K562 (cell line): ENCODE measurements at regions not wholly inside any gene's neighbourhood (a gene's known extent, or its start where the extent isn't known, plus 50 kb on each side); places are given as distances from the start of the nearest gene placed in this dataset.

Experiments
- ASH1L ChIP-seq: fragments of 450-650 bp; IDR thresholded peaks from 2 replicates; pipeline ENCODE4 v1.6.1; 2018; ENCODE audit warnings: borderline replicate concordance, mild to moderate bottlenecking, low read depth; ENCODE audit not compliant: partially characterized antibody
- CBFA2T2 ChIP-seq: fragments of 450-650 bp; conservative IDR thresholded peaks from 2 replicates; pipeline ENCODE4 v1.6.1; 2017; ENCODE audit warnings: mild to moderate bottlenecking
- CREM ChIP-seq: IDR thresholded peaks from 2 replicates; pipeline ENCODE4 v1.6.1; 2014; ENCODE audit warnings: antibody characterized with exemption, low read depth
- EP400 ChIP-seq: fragments of 450-650 bp; IDR thresholded peaks from 2 replicates; pipeline ENCODE4 v1.6.1; 2017; ENCODE audit warnings: antibody characterized with exemption, mild to moderate bottlenecking, moderate library complexity
- KLF13 ChIP-seq: fragments of 450-650 bp; IDR thresholded peaks from 2 replicates; pipeline ENCODE4 v1.6.1; 2016; ENCODE audit warnings: missing genetic modification characterization, low read depth, mild to moderate bottlenecking, missing compliant biosample characterization, moderate library complexity, borderline replicate concordance
- PHB ChIP-seq: fragments of 250-450 bp; sonication (Bioruptor Pico); IDR thresholded peaks from 2 replicates; pipeline ENCODE4 v1.5.0; 2021
- PYGO2 ChIP-seq: fragments of 450-650 bp; IDR thresholded peaks from 2 replicates; pipeline ENCODE4 v1.6.1; 2016; ENCODE audit warnings: mild to moderate bottlenecking, missing genetic modification characterization, moderate library complexity, missing compliant biosample characterization
- SMARCA4 ChIP-seq: fragments of 450-650 bp; IDR thresholded peaks from 2 replicates; pipeline ENCODE4 v1.6.1; 2016
- SMARCB1 ChIP-seq: IDR thresholded peaks from 2 replicates; pipeline ENCODE4 v1.6.1; 2011; ENCODE audit warnings: improper control_type of control experiment, low read depth; ENCODE audit not compliant: insufficient read length
- SPI1 ChIP-seq: IDR thresholded peaks from 2 replicates; pipeline ENCODE4 v1.6.1; 2011; ENCODE audit warnings: low read depth, low read length, control low read depth, borderline replicate concordance
- SREBF2 ChIP-seq: sonication (generic); formaldehyde crosslinking; IDR thresholded peaks from 2 replicates; pipeline ENCODE4 v1.4.0; 2020; ENCODE audit warnings: mild to moderate bottlenecking, missing genetic modification reagents
- TRIM24 ChIP-seq, 2 experiments: fragments of 450-650 bp; IDR thresholded peaks; 2 replicates each; pipeline ENCODE4 v1.6.1; 2016
- U2AF1 ChIP-seq: fragments of 200-400 bp; formaldehyde crosslinking; optimal IDR thresholded peaks from 2 replicates; pipeline ENCODE3; 2017; ENCODE audit warnings: mild to moderate bottlenecking, low read depth, low read length, moderate library complexity
- WHSC1 ChIP-seq: IDR thresholded peaks from one replicate; pipeline ENCODE4 v1.6.1; 2012; ENCODE audit warnings: low read length, control low read depth, inconsistent platforms
- ZBTB17 ChIP-seq: fragments of 450-650 bp; formaldehyde crosslinking; IDR thresholded peaks from 2 replicates; pipeline ENCODE4 v1.4.0; 2020; ENCODE audit warnings: mild to moderate bottlenecking
- ZEB2 ChIP-seq: fragments of 450-650 bp; IDR thresholded peaks from 2 replicates; pipeline ENCODE4 v1.6.1; 2016
- ZMIZ1 ChIP-seq, 2 experiments: fragments of 150-350 bp in 1 of 2; IDR thresholded peaks; 2 replicates each; pipeline ENCODE4 v1.6.1; 2012 to 2016; ENCODE audit warnings: low read depth in 2 of 2, low read length in 2 of 2, mild to moderate bottlenecking in 1 of 2, moderate library complexity in 1 of 2
- ZNF23 ChIP-seq: fragments of 250-450 bp; sonication (Bioruptor Pico); IDR thresholded peaks from 2 replicates; pipeline ENCODE4 v1.4.0; 2020; ENCODE audit warnings: mild to moderate bottlenecking
- ZNF354B ChIP-seq: fragments of 250-450 bp; sonication (Bioruptor Pico); IDR thresholded peaks from 2 replicates; pipeline ENCODE4 v1.4.0; 2020
- ZNF584 ChIP-seq: fragments of 200-800 bp; sonication (Bioruptor generic); IDR thresholded peaks from 2 replicates; pipeline ENCODE4 v1.6.1; 2016; ENCODE audit warnings: low read depth, mild to moderate bottlenecking, missing genetic modification characterization, missing compliant biosample characterization
- ZNF644 ChIP-seq: fragments of 200-800 bp; sonication (Bioruptor generic); IDR thresholded peaks from 2 replicates; pipeline ENCODE4 v1.6.1; 2016; ENCODE audit warnings: low read depth, missing genetic modification characterization, missing compliant biosample characterization
- ZNF707 ChIP-seq: fragments of 250-450 bp; sonication (Bioruptor Pico); conservative IDR thresholded peaks from 2 replicates; pipeline ENCODE4 v1.8.0; 2022; ENCODE audit warnings: inconsistent platforms, mild to moderate bottlenecking, moderate library complexity
- ZNF766 ChIP-seq: fragments of 200-800 bp; sonication (Bioruptor generic); conservative IDR thresholded peaks from 2 replicates; pipeline ENCODE4 v1.6.1; 2016; ENCODE audit warnings: missing genetic modification characterization, missing compliant biosample characterization
- TF ChIP-seq, protein P1 (sequence below): fragments of 450-650 bp; formaldehyde crosslinking; IDR thresholded peaks from 2 replicates; pipeline ENCODE4 v1.4.0; 2020; ENCODE audit warnings: mild to moderate bottlenecking, moderate library complexity
- TF ChIP-seq, protein P2 (sequence below): IDR thresholded peaks from 2 replicates; pipeline ENCODE4 v1.6.1; 2014; ENCODE audit warnings: antibody characterized with exemption

GRCh38 chr10:75294866-75295701, 59.3 kb upstream of the COMTD1 start (continued):
- TF ChIP-seq, protein P1, sequence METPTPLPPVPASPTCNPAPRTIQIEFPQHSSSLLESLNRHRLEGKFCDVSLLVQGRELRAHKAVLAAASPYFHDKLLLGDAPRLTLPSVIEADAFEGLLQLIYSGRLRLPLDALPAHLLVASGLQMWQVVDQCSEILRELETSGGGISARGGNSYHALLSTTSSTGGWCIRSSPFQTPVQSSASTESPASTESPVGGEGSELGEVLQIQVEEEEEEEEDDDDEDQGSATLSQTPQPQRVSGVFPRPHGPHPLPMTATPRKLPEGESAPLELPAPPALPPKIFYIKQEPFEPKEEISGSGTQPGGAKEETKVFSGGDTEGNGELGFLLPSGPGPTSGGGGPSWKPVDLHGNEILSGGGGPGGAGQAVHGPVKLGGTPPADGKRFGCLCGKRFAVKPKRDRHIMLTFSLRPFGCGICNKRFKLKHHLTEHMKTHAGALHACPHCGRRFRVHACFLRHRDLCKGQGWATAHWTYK = no peak
- TF ChIP-seq EP400 (0 out of 2 replicates have a peak, but pooled peaks have one; percentile 19), ZBTB17 (CRISPR knock-in tag) (no peak; the same call in none of the 2 replicates), ZNF23 (CRISPR knock-in tag) (no peak), ZNF766 (CRISPR knock-in tag) (no peak), ZEB2 (no peak), ASH1L (no peak), SMARCA4 (no peak), CREM (peak; percentile 37), ZNF644 (tag) (no peak), WHSC1 (no peak), KLF13 (tag) (peak; percentile 60; the same call in 1 of the 2 replicates), ZNF584 (CRISPR knock-in tag) (no peak), ZNF707 (no peak; the same call in 1 of the 2 replicates), ZNF354B (CRISPR knock-in tag) (no peak), SMARCB1 (no peak), SPI1 (no peak), SREBF2 (CRISPR knock-in tag) (no peak), U2AF1 (no peak), TRIM24 (IDR thresholded peaks at IDR 0.05) (no peak), PHB (CRISPR knock-in tag) (no peak), CBFA2T2 (no peak), ZMIZ1 (IDR thresholded peaks at IDR 0.05; ENCODE audit: low read depth in 2 of 2, low read length in 2 of 2) (no peak), PYGO2 (no peak)
- TF ChIP-seq, protein P2, sequence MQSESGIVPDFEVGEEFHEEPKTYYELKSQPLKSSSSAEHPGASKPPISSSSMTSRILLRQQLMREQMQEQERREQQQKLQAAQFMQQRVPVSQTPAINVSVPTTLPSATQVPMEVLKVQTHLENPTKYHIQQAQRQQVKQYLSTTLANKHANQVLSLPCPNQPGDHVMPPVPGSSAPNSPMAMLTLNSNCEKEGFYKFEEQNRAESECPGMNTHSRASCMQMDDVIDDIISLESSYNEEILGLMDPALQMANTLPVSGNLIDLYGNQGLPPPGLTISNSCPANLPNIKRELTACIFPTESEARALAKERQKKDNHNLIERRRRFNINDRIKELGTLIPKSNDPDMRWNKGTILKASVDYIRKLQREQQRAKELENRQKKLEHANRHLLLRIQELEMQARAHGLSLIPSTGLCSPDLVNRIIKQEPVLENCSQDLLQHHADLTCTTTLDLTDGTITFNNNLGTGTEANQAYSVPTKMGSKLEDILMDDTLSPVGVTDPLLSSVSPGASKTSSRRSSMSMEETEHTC = no peak
